K562 (cell line): ENCODE measurements at regions not wholly inside any gene's neighbourhood (a gene's known extent, or its start where the extent isn't known, plus 50 kb on each side); places are given as distances from the start of the nearest gene placed in this dataset.

Source experiments
- ARNT ChIP-seq, 2 experiments: fragments of 450-650 bp; IDR thresholded peaks; 2 replicates each; pipeline ENCODE4 v1.6.1; 2016; ENCODE audit warnings: mild to moderate bottlenecking in 1 of 2
- CC2D1A ChIP-seq: fragments of 450-650 bp; IDR thresholded peaks from 2 replicates; pipeline ENCODE4 v1.6.1; 2017; ENCODE audit warnings: mild to moderate bottlenecking
- DACH1 ChIP-seq: fragments of 450-650 bp; IDR thresholded peaks from 2 replicates; pipeline ENCODE4 v1.6.1; 2018; ENCODE audit not compliant: partially characterized antibody
- GABPB1 ChIP-seq: sonication (generic); formaldehyde crosslinking; IDR thresholded peaks from 2 replicates; pipeline ENCODE4 v1.8.0; 2022; ENCODE audit warnings: mild to moderate bottlenecking, missing genetic modification reagents
- GTF2A2 ChIP-seq: IDR thresholded peaks from 2 replicates; pipeline ENCODE4 v1.6.1; 2016; ENCODE audit warnings: mild to moderate bottlenecking, missing genetic modification characterization, missing compliant biosample characterization
- HDAC8 ChIP-seq: fragments of 450-650 bp; IDR thresholded peaks from 2 replicates; pipeline ENCODE4 v1.6.1; 2016; ENCODE audit warnings: mild to moderate bottlenecking, missing genetic modification characterization, moderate library complexity, missing compliant biosample characterization
- HEY1 ChIP-seq: fragments of 250-450 bp; sonication (Bioruptor Pico); IDR thresholded peaks from 2 replicates; pipeline ENCODE4 v1.5.0; 2020; ENCODE audit warnings: mild to moderate bottlenecking, moderate library complexity, borderline replicate concordance
- ILF3 ChIP-seq: fragments of 450-650 bp; IDR thresholded peaks from 2 replicates; pipeline ENCODE4 v1.6.1; 2018; ENCODE audit warnings: antibody characterized with exemption, mild to moderate bottlenecking, moderate library complexity, borderline replicate concordance
- NCOA6 ChIP-seq: fragments of 450-650 bp; IDR thresholded peaks from 2 replicates; pipeline ENCODE4 v1.6.1; 2017; ENCODE audit warnings: mild to moderate bottlenecking
- NFXL1 ChIP-seq: fragments of 450-650 bp; formaldehyde crosslinking; IDR thresholded peaks from 2 replicates; pipeline ENCODE4 v1.4.0; 2021; ENCODE audit warnings: mild to moderate bottlenecking
- NR3C1 ChIP-seq: sonication (generic); formaldehyde crosslinking; IDR thresholded peaks from 2 replicates; pipeline ENCODE4 v1.8.1; 2022; ENCODE audit warnings: missing genetic modification reagents
- PHB2 ChIP-seq: fragments of 450-650 bp; IDR thresholded peaks from 2 replicates; pipeline ENCODE4 v1.6.1; 2017; ENCODE audit warnings: low read depth
- RFX1 ChIP-seq: fragments of 450-650 bp; IDR thresholded peaks from 2 replicates; pipeline ENCODE4 v1.6.1; 2016; ENCODE audit warnings: mild to moderate bottlenecking, moderate library complexity
- RNF2 ChIP-seq: sonication (generic); IDR thresholded peaks from 2 replicates; pipeline ENCODE4 v1.6.1; 2016
- SAFB ChIP-seq: fragments of 200-400 bp; formaldehyde crosslinking; IDR thresholded peaks from 2 replicates; pipeline ENCODE4 v1.6.1; 2017; ENCODE audit warnings: low read depth, low read length, borderline replicate concordance
- SMARCA5 ChIP-seq: fragments of 450-650 bp; IDR thresholded peaks from 2 replicates; pipeline ENCODE4 v1.6.1; 2016
- SMC3 ChIP-seq: conservative IDR thresholded peaks from 2 replicates; pipeline ENCODE4 v1.6.1; 2011; ENCODE audit warnings: low read depth, low read length, improper control_type of control experiment; ENCODE audit not compliant: insufficient read depth
- SNIP1 ChIP-seq: fragments of 450-650 bp; IDR thresholded peaks from 2 replicates; pipeline ENCODE4 v1.7.1; 2017; ENCODE audit warnings: low read depth, mild to moderate bottlenecking
- TEAD1 ChIP-seq, 2 experiments: fragments of 450-650 bp in 1 of 2; sonication (generic) in 1 of 2; formaldehyde crosslinking; IDR thresholded peaks; 2 replicates each; pipeline versions ENCODE4 v1.4.0 to v1.8.0; 2020 to 2022; ENCODE audit warnings: mild to moderate bottlenecking in 2 of 2, missing genetic modification reagents in 1 of 2
- TRIM28 ChIP-seq: fragments of 450-650 bp; IDR thresholded peaks from 2 replicates; pipeline ENCODE4 v1.6.1; 2017
- YBX1 ChIP-seq: fragments of 450-650 bp; IDR thresholded peaks from 2 replicates; pipeline ENCODE4 v1.7.1; 2016; ENCODE audit warnings: mild to moderate bottlenecking
- ZNF121 ChIP-seq: sonication (generic); formaldehyde crosslinking; conservative IDR thresholded peaks from 2 replicates; pipeline ENCODE4 v1.8.0; 2022; ENCODE audit warnings: missing genetic modification reagents
- ZNF134 ChIP-seq: fragments of 250-450 bp; sonication (Bioruptor Pico); conservative IDR thresholded peaks from 2 replicates; pipeline ENCODE4 v1.4.0; 2020
- ZNF263 ChIP-seq: sonication (generic); formaldehyde crosslinking; IDR thresholded peaks from 2 replicates; pipeline ENCODE4 v1.8.0; 2022; ENCODE audit warnings: mild to moderate bottlenecking, missing genetic modification reagents, borderline replicate concordance
- ZNF589 ChIP-seq: fragments of 200-800 bp; sonication (Bioruptor generic); IDR thresholded peaks from 2 replicates; pipeline ENCODE4 v1.6.1; 2016; ENCODE audit warnings: low read depth, missing genetic modification characterization, missing compliant biosample characterization
- TF ChIP-seq, protein P1 (sequence below): fragments of 250-450 bp; sonication (Bioruptor Pico); IDR thresholded peaks from 2 replicates; pipeline ENCODE4 v1.5.0; 2021
- TF ChIP-seq, protein P2 (sequence below): fragments of 450-650 bp; formaldehyde crosslinking; IDR thresholded peaks from 2 replicates; pipeline ENCODE4 v1.4.0; 2022; ENCODE audit warnings: mild to moderate bottlenecking, moderate library complexity
- TF ChIP-seq, protein P3 (sequence below): sonication (generic); formaldehyde crosslinking; IDR thresholded peaks from 2 replicates; pipeline ENCODE4 v1.8.0; 2023; ENCODE audit warnings: mild to moderate bottlenecking, missing genetic modification reagents

DNA sequence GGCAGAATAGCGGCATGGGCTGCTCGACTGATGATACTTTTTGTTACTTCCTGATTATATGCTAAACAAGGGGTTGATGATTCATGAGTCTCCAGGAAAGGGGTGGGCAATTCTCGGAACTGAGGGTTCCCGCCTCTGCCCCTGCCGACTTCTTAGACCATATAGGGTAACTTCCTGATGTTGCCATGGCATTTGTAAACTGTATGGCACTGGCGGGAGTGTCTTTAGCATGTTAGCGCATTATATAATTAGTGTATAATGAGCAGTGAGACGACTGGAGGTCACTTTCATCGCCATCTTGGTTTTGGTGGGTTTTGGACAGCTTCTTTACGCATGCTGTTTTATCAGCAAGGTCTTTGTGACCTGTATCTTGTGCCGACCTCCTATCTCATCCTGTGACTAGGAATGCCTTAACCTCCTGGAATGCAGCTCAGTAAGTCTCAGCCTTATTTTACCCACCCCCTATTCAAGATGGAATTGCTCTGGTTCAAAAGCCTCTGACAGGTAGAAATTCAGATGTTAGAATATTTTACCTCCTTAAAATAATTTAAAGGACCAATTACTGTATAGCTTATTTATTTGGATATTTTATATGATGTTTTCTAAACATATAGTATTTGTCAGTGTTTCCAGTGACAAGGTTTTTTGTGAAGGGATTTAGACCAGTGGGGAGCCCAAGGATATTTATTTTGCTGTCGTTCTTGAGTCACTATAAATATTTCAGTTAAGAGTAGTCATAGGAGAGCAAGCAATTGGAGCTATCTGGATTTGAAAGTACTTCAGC, 90.1 kb upstream of the PIK3CG start (continued):
- TF ChIP-seq, protein P1, sequence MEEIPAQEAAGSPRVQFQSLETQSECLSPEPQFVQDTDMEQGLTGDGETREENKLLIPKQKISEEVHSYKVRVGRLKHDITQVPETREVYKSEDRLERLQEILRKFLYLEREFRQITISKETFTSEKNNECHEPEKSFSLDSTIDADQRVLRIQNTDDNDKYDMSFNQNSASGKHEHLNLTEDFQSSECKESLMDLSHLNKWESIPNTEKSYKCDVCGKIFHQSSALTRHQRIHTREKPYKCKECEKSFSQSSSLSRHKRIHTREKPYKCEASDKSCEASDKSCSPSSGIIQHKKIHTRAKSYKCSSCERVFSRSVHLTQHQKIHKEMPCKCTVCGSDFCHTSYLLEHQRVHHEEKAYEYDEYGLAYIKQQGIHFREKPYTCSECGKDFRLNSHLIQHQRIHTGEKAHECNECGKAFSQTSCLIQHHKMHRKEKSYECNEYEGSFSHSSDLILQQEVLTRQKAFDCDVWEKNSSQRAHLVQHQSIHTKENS (CRISPR knock-in tag) = no peak
- no peak for TF ChIP-seq YBX1
- TF ChIP-seq ZNF121 (CRISPR knock-in tag) = no peak
- peak; percentile 56 for TF ChIP-seq ZNF134 (CRISPR knock-in tag)
- no peak for TF ChIP-seq DACH1
- TF ChIP-seq ZNF263 (CRISPR knock-in tag) = peak; percentile 10; the same call in 1 of the 2 replicates
- peak; percentile 85; a peak in 3 of 4 replicates for TF ChIP-seq ARNT (IDR thresholded peaks at IDR 0.05)
- TF ChIP-seq, protein P2, sequence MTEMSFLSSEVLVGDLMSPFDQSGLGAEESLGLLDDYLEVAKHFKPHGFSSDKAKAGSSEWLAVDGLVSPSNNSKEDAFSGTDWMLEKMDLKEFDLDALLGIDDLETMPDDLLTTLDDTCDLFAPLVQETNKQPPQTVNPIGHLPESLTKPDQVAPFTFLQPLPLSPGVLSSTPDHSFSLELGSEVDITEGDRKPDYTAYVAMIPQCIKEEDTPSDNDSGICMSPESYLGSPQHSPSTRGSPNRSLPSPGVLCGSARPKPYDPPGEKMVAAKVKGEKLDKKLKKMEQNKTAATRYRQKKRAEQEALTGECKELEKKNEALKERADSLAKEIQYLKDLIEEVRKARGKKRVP (CRISPR knock-in tag) = peak; percentile 86
- no peak; the same call in 1 of the 2 replicates for TF ChIP-seq NFXL1 (CRISPR knock-in tag)
- peak; percentile 94; the same call in 1 of the 2 replicates for TF ChIP-seq RNF2
- peak; percentile 93 for TF ChIP-seq HDAC8 (tag)
- peak; percentile 96 for TF ChIP-seq ZNF589 (CRISPR knock-in tag)
- TF ChIP-seq TRIM28 = no peak
- no peak for TF ChIP-seq SNIP1
- TF ChIP-seq TEAD1 (CRISPR knock-in tag; IDR thresholded peaks at IDR 0.05) = peak; percentile 76 to 97; a peak in 3 of 4 replicates
- peak; percentile 99 for TF ChIP-seq RFX1
- peak; percentile 93 for TF ChIP-seq HEY1 (CRISPR knock-in tag)
- TF ChIP-seq SAFB = no peak
- TF ChIP-seq GTF2A2 (tag) = peak; percentile 87
- no peak for TF ChIP-seq SMARCA5
- peak; percentile 61; the same call in 1 of the 2 replicates for TF ChIP-seq ILF3
- peak; percentile 86 for TF ChIP-seq NCOA6
- TF ChIP-seq, protein P3, sequence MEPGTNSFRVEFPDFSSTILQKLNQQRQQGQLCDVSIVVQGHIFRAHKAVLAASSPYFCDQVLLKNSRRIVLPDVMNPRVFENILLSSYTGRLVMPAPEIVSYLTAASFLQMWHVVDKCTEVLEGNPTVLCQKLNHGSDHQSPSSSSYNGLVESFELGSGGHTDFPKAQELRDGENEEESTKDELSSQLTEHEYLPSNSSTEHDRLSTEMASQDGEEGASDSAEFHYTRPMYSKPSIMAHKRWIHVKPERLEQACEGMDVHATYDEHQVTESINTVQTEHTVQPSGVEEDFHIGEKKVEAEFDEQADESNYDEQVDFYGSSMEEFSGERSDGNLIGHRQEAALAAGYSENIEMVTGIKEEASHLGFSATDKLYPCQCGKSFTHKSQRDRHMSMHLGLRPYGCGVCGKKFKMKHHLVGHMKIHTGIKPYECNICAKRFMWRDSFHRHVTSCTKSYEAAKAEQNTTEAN (CRISPR knock-in tag) = peak; percentile 27; the same call in 1 of the 2 replicates
- TF ChIP-seq CC2D1A = peak; percentile 12; the same call in 1 of the 2 replicates
- TF ChIP-seq SMC3 = no peak; the same call in 1 of the 2 replicates
- no peak for TF ChIP-seq NR3C1
- TF ChIP-seq GABPB1 = no peak; the same call in 1 of the 2 replicates
- no peak for TF ChIP-seq PHB2
